SJSA1 (cell line): ENCODE measurements at regions not wholly inside any gene's neighbourhood (a gene's known extent, or its start where the extent isn't known, plus 50 kb on each side); places are given as distances from the start of the nearest gene placed in this dataset.

Source experiments
- DNase-seq, 2 experiments: peaks; one replicate each; pipeline ENCODE4 v3.0.0-alpha.2; 2015 to 2020; ENCODE audit warnings: low spot score in 2 of 2, low read depth in 1 of 2
- H3K27ac ChIP-seq: fragments of 250-450 bp; sonication (Bioruptor Pico); 2 replicates; pipeline ENCODE4 v1.5.1; 2020; ENCODE audit warnings: mild to moderate bottlenecking, moderate library complexity
- H3K27me3 ChIP-seq: fragments of 250-450 bp; sonication (Bioruptor Pico); replicated peaks from 2 replicates; pipeline ENCODE4 v1.5.1; 2020; ENCODE audit warnings: mild to moderate bottlenecking, moderate library complexity
- H3K36me3 ChIP-seq: fragments of 250-450 bp; sonication (Bioruptor Pico); 2 replicates; pipeline ENCODE4 v1.5.1; 2020; ENCODE audit warnings: mild to moderate bottlenecking
- H3K4me1 ChIP-seq: fragments of 250-450 bp; sonication (Bioruptor Pico); replicated peaks from 2 replicates; pipeline ENCODE4 v1.6.1; 2021; ENCODE audit warnings: mild to moderate bottlenecking
- H3K4me3 ChIP-seq: fragments of 250-450 bp; sonication (Bioruptor Pico); 2 replicates; pipeline ENCODE4 v1.5.1; 2020; ENCODE audit warnings: mild to moderate bottlenecking
- H3K9me3 ChIP-seq: fragments of 250-450 bp; sonication (Bioruptor Pico); replicated peaks from 2 replicates; pipeline ENCODE4 v1.5.1; 2020; ENCODE audit warnings: mild to moderate bottlenecking

DNA sequence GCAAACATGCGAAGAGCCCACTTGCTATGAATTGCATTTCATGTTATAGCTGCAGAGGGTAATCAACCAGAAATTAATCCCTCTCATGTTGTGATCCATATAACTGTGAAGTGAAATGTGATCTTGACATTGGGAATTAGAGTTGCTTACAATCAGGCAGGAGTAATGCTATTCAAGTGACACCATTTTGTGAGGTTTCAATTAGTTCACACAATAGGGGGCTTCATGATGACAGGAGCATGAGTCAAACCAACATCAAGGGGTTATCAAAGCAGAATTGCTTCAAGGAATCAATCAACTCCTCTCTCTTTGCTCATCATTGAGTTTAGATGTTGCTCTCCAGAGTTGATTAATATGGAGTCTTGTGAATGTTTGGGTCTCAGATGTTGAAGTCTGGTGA, 1585.2 kb upstream of the TENM4 start:
- H3K27me3 ChIP-seq = no peaks in the 10 kb centered on the region
- no peaks in the 10 kb centered on the region for H3K4me1 ChIP-seq
- no peaks in the 10 kb centered on the region for H3K9me3 ChIP-seq
- DNase-seq = no peak
- H3K36me3 ChIP-seq = no peaks in the 10 kb centered on the region
- H3K27ac ChIP-seq = no peak overlapping the region
- no peak overlapping the region for H3K4me3 ChIP-seq

DNA sequence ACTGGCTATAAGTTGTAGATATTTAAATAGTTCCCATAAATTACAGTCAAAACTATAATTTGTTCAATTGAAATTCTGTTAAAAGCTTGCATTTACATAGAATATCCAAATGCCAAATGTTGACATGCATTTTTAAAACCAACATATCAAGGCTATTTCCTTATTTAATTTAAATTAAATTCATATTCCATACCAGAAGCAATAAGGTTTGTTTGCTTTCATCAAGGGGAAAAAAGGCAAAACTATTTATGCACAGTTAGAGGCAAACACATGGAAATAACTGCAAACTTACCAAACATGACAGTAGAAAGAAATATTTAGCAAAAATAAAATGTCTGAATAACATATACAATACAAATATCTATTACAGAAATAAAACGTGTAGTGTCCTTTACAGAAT, 1581.2 kb upstream of the TENM4 start:
- Histone ChIP-seq H3K4me1 (no peaks in the 10 kb centered on the region), H3K27ac (no peak overlapping the region), H3K36me3 (no peaks in the 10 kb centered on the region), H3K27me3 (no peaks in the 10 kb centered on the region), H3K9me3 (no peaks in the 10 kb centered on the region), H3K4me3 (no peak overlapping the region)
- DNase-seq = no peak

DNA sequence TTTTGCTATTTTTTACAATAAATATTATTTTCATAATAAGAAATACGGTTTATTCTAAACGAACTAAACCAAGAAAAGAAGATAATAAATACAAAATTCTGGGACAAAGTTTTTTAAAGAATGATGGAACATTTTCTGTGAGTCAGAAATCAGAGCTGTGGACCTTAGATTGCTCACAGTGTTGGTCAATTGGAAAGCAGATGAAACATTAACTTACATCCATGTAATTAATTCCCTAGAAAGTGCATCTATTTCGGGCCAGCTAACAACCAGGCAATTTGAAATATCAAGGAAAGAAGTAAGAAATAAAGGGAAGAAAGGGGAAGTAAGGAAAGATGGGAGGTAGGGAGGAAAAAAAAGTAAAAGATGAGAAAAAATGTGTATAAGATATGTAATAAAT, 1569.8 kb upstream of the TENM4 start:
- Histone ChIP-seq H3K27ac (no peak overlapping the region), H3K4me3 (no peak overlapping the region), H3K27me3 (no peaks in the 10 kb centered on the region), H3K36me3 (no peaks in the 10 kb centered on the region), H3K9me3 (no peaks in the 10 kb centered on the region), H3K4me1 (no peaks in the 10 kb centered on the region)
- DNase-seq = no peak

DNA sequence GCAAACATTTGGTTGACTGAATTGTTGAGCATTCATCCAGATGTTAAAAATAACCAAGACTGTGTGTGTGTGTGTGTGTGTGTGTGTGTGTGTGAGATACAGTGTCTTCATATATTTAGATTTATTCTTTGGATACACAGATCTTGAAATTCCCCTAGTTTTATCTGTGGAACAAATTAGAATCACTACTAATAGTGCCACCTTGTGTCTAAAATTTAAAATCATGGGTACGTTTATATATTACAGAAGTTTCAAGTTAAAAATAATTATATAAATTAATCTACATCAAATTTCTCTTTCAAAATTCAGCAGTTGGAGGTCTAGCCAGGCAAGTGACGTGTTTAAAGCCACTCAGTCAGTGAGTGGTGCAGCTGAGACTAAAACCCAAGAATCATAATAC, 1566.2 kb upstream of the TENM4 start:
- H3K36me3 ChIP-seq = no peaks in the 10 kb centered on the region
- no peak overlapping the region for H3K27ac ChIP-seq
- no peaks in the 10 kb centered on the region for H3K4me1 ChIP-seq
- no peak overlapping the region for H3K4me3 ChIP-seq
- DNase-seq = no peak
- H3K27me3 ChIP-seq = no peaks in the 10 kb centered on the region
- H3K9me3 ChIP-seq = no peaks in the 10 kb centered on the region

DNA sequence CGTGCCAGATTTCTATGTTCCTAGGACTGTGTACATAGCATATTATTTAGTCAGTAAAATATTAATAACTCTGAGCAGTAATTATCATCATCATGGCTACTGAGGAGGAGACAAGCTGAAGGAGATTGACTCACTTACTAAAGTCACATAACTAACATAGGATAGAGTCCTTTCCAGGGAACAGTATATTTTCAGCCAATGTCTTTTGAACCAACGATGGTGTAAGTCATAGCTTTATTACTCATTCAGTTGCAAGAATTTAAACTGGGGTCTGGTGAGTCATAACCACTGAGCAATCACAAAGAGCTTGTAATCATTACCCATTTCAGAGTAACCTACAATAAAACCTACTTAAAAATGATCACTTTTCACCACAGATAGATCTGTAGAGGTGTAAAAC, 1564.8 kb upstream of the TENM4 start:
- Histone ChIP-seq H3K36me3 (no peaks in the 10 kb centered on the region), H3K27ac (no peak overlapping the region), H3K9me3 (no peaks in the 10 kb centered on the region), H3K27me3 (no peaks in the 10 kb centered on the region), H3K4me3 (no peak overlapping the region), H3K4me1 (no peaks in the 10 kb centered on the region)
- no peak for DNase-seq

DNA sequence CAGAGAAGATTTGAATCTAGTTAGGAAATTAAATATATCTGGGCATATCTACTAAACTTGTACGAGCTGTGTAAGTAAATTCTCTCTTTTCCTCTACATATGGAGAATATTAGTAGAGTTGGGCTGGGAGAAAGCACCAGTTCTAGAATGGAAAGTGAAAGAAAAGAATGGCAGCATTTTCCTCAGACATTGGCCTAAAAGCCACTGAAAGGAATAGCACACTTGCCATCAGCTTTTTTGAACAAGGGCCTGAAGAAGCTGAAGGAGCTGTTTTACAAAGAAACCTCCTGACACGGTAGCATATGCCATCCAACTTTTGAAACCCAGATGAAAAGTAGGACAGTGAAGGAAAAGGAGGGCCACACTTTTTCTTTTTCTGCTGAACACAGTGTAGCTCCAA, 1563.7 kb upstream of the TENM4 start:
- Histone ChIP-seq H3K4me1 (no peaks in the 10 kb centered on the region), H3K36me3 (no peaks in the 10 kb centered on the region), H3K27ac (no peak overlapping the region), H3K4me3 (no peak overlapping the region), H3K9me3 (no peaks in the 10 kb centered on the region), H3K27me3 (no peaks in the 10 kb centered on the region)
- DNase-seq = no peak

DNA sequence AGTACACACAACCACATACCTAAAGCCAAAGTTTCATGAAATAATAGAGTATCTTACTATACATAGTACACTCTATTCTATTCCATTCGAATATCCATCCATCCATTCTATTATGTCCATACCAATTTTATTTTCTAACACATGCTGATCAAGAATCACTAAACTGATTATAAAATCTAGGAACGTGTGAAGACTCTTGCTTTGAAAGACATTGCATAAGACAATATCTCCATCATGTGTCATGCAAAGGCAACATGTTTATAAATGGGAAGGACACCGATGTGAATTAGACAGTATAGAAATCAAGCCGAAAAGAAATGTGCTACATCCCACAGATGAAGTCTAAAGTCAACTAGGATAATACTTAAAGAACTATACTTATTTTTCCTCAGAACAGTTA, 1561.5 kb upstream of the TENM4 start:
- H3K27ac ChIP-seq = no peak overlapping the region
- no peaks in the 10 kb centered on the region for H3K36me3 ChIP-seq
- no peak overlapping the region for H3K4me3 ChIP-seq
- no peaks in the 10 kb centered on the region for H3K9me3 ChIP-seq
- no peaks in the 10 kb centered on the region for H3K27me3 ChIP-seq
- no peak for DNase-seq
- no peaks in the 10 kb centered on the region for H3K4me1 ChIP-seq

DNA sequence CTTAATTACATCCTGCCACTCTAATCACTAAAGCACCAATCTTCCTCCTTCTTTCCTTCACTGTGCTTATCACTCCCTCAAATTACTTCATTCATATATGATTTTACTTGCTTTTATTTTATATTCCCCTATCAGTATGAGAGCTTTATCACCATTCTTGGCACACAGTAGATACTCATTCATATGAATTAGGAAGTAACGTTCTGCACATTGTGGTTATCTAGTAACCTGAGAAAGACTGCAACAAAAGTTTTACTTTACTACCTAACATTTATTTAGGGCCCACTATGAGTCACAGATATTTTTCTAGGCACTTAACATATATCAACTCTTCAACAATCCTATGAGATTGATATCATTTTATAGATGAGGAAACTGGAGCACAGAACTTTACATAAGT, 1559.9 kb upstream of the TENM4 start:
- Histone ChIP-seq H3K27ac (no peak overlapping the region), H3K36me3 (no peaks in the 10 kb centered on the region), H3K9me3 (no peaks in the 10 kb centered on the region), H3K4me1 (no peaks in the 10 kb centered on the region), H3K27me3 (no peaks in the 10 kb centered on the region), H3K4me3 (no peak overlapping the region)
- no peak for DNase-seq

DNA sequence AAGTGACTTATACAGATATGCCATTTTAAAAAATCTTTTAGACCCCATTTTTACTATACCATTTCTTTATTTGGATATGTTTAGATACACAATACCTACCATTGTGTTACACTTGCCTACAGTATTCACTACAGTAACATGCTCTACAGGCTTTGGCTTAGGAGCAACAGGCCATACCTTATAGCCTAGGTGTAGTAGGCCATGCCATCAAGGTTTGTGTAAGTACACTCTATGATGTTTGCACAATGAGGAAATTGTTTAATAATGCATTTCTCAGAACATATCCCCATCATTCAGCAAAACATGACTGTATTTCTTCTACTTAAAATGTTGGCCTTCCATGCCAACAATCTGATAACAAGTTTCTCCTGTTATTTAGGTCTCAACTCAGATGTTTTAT, 1559.5 kb upstream of the TENM4 start:
- DNase-seq = no peak
- H3K9me3 ChIP-seq = no peaks in the 10 kb centered on the region
- H3K4me1 ChIP-seq = no peaks in the 10 kb centered on the region

DNA sequence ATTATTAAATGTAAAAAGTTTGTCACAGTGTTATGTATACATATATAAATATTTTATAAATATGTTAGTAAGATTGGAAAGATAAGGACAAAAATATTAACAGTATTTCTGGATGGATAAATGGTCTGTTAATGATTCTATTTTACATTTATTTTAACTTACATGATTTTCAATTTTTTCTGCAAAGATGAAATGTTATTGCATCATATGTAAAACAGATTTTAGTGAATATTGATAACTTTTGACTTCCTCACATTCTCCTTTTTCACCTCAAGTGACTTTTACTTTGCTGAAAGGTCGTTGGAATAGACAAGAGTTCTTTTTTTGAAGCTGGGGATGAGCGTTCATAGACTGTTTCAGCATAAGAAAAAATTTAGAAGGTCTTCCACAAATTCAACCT, 1554.7 kb upstream of the TENM4 start:
- no peak for DNase-seq
- Histone ChIP-seq H3K27ac (no peak overlapping the region), H3K4me1 (no peaks in the 10 kb centered on the region), H3K4me3 (no peak overlapping the region), H3K9me3 (no peaks in the 10 kb centered on the region), H3K36me3 (no peaks in the 10 kb centered on the region), H3K27me3 (no peaks in the 10 kb centered on the region)

More for the DNA sequence above, 1559.5 kb upstream of the TENM4 start:
- no peak overlapping the region for H3K27ac ChIP-seq
- no peak overlapping the region for H3K4me3 ChIP-seq
- H3K36me3 ChIP-seq = no peaks in the 10 kb centered on the region
- H3K27me3 ChIP-seq = no peaks in the 10 kb centered on the region

DNA sequence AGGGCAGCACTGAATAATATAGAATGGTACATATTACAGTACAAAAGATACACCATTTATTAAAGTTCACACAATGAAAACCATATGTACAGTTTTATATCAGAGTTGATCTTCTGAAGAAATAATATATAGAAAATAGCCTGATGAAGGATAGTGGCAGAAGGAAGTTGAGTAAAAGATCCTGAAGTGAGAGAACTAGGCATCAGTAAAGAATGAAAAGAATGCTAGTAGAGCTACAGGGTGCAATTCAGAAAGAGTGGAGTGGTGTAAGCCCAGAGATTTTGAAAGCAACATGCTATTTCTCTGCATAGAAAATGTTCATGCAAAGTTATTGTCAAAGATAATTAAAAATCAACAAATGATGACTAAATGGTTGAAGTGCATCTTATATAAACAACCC, 1552.7 kb upstream of the TENM4 start:
- Histone ChIP-seq H3K9me3 (no peaks in the 10 kb centered on the region), H3K4me3 (no peak overlapping the region), H3K36me3 (no peaks in the 10 kb centered on the region), H3K27me3 (no peaks in the 10 kb centered on the region), H3K4me1 (no peaks in the 10 kb centered on the region), H3K27ac (no peak overlapping the region)
- no peak for DNase-seq

DNA sequence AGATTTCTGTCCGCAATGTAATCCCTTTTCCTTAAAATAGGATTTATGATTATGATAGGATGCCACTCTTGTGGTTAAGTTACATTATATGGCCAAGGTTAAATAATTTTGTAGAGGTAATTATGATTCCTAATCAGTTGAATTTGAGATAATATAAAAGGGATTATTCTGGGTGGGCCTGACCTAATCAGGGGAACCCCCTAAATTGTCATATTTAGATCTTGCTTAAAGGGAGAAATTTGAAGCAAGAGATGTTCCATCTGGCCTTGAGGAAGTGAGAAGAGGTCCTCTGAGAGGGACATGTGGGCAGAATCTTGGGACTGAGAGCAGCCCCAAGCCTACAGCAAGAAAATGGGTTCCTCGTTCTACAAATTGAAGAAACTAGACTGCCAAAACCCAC, 1550.1 kb upstream of the TENM4 start:
- Histone ChIP-seq H3K4me3 (no peak overlapping the region), H3K9me3 (no peaks in the 10 kb centered on the region), H3K27me3 (no peaks in the 10 kb centered on the region), H3K4me1 (no peaks in the 10 kb centered on the region), H3K36me3 (no peaks in the 10 kb centered on the region), H3K27ac (no peak overlapping the region)
- DNase-seq = no peak

DNA sequence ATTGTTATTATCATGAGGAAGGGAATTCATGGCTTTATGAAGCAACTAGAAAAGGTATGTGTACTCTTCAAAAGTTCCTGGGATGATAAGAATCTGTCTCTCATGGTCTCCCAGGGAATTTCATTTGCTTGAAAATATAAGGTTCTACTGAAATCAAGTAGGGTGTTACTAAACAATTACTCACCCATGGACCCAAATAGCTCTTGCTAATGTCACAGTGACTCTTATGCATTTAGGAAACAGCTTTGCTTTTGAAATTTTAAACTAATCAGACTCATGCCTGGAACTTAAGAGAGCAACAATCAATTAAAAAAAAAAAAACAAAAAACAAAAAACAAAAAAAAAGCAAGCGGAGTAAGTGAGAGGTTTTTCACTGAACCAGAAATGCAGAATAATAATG, 1546.3 kb upstream of the TENM4 start:
- Histone ChIP-seq H3K4me3 (no peak overlapping the region), H3K9me3 (no peaks in the 10 kb centered on the region), H3K27ac (no peak overlapping the region), H3K36me3 (no peaks in the 10 kb centered on the region), H3K27me3 (no peaks in the 10 kb centered on the region), H3K4me1 (no peaks in the 10 kb centered on the region)
- no peak for DNase-seq

DNA sequence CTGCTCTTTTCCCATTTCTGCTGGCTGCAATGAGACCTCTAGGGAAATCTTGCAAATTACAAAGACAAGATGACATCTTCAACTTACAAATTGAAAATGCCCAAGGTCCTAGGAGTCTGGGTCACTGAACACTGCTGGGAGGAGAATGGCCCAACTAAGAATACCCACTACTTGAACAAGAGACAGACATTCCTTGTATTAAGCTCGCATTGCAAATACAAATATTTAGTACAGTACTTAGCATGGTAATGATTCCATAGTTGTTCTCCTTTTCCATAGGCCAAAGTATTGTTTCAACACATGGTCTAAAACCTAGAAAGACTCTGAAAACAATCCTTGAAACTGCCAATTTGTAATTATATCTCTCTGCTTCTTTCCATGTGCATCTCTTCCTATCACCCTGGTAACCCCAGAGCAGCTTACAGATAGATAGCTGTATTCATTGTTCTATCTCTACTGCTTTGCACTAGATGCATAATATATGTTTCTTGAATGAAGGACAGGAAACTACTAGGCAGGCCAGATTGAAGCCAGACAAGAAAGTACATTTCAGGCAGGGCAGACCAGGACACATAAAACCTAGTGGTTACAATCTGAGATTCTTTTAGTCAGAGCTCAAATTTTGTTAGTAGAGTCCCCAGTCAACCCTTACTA, 1545.7 kb upstream of the TENM4 start:
- no peak overlapping the region for H3K27ac ChIP-seq
- no peak overlapping the region for H3K4me3 ChIP-seq

DNA sequence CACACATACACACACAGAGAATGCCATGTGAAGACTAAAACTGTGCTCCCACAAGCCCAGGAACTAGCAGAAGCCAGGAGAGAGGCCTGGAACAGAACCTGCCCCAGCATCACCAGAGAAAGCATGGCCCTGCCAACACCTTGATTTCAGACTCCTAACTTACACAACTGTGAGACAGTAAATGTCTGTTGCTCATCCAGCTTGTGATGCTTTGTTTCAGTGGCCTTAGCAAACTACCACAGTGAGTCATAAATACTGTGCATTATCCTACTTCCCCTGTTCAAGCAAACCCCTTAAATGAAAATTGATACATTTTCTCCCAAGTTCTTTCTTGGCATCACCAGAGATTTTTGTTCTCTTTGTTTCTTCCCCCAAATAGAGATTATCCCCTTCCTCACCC, 1539.4 kb upstream of the TENM4 start:
- H3K36me3 ChIP-seq = no peaks in the 10 kb centered on the region
- no peaks in the 10 kb centered on the region for H3K27me3 ChIP-seq
- no peak overlapping the region for H3K27ac ChIP-seq
- DNase-seq = no peak
- no peak overlapping the region for H3K4me3 ChIP-seq
- no peaks in the 10 kb centered on the region for H3K9me3 ChIP-seq
- no peaks in the 10 kb centered on the region for H3K4me1 ChIP-seq

More for the DNA sequence above, 1545.7 kb upstream of the TENM4 start:
- Histone ChIP-seq H3K36me3 (no peaks in the 10 kb centered on the region), H3K4me1 (no peaks in the 10 kb centered on the region), H3K9me3 (no peaks in the 10 kb centered on the region), H3K27me3 (no peaks in the 10 kb centered on the region)
- DNase-seq = no peak
